H9 (cell line): ENCODE measurements at regions not wholly inside any gene's neighbourhood (a gene's known extent, or its start where the extent isn't known, plus 50 kb on each side); places are given as distances from the start of the nearest gene placed in this dataset.

Experiments used
- DNase-seq: peaks from one replicate; pipeline ENCODE4 v3.0.0-alpha.2; 2017
- H2AFZ ChIP-seq: one replicate; pipeline ENCODE4 v1.6.1; 2013; ENCODE audit warnings: mild to moderate bottlenecking, low read length, control low read depth, moderate library complexity
- H2AK5ac ChIP-seq: 2 replicates; pipeline ENCODE4 v1.6.1; 2013; ENCODE audit warnings: low read length, control low read depth, mixed read lengths; ENCODE audit not compliant: insufficient read length
- H2BK120ac ChIP-seq: one replicate; pipeline ENCODE4 v1.6.1; 2013; ENCODE audit warnings: low read depth, mild to moderate bottlenecking, low read length, control low read depth, inconsistent platforms; ENCODE audit not compliant: poor library complexity, severe bottlenecking
- H2BK12ac ChIP-seq: 2 replicates; pipeline ENCODE4 v1.6.1; 2013; ENCODE audit warnings: low read length, control low read depth, mixed read lengths, low read depth; ENCODE audit not compliant: insufficient read length
- H2BK15ac ChIP-seq: 2 replicates; pipeline ENCODE4 v1.6.1; 2013; ENCODE audit warnings: low read depth, low read length, control low read depth
- H2BK20ac ChIP-seq: one replicate; pipeline ENCODE4 v1.6.1; 2013; ENCODE audit warnings: low read depth, mild to moderate bottlenecking, low read length, control low read depth, inconsistent platforms; ENCODE audit not compliant: poor library complexity, severe bottlenecking
- H2BK5ac ChIP-seq: 2 replicates; pipeline ENCODE4 v1.6.1; 2013; ENCODE audit warnings: low read length, control low read depth, mixed read lengths; ENCODE audit not compliant: insufficient read length
- H3K14ac ChIP-seq: 2 replicates; pipeline ENCODE4 v1.6.1; 2013; ENCODE audit warnings: low read length, control low read depth; ENCODE audit not compliant: insufficient read depth
- H3K18ac ChIP-seq: 2 replicates; pipeline ENCODE4 v1.6.1; 2013; ENCODE audit warnings: low read depth, mild to moderate bottlenecking, mixed read lengths, low read length, control low read depth; ENCODE audit not compliant: insufficient read length
- H3K23ac ChIP-seq: 2 replicates; pipeline ENCODE4 v1.6.1; 2013; ENCODE audit warnings: low read length, control low read depth, mixed read lengths, low read depth; ENCODE audit not compliant: insufficient read length
- H3K23me2 ChIP-seq: 2 replicates; pipeline ENCODE4 v1.6.1; 2013; ENCODE audit warnings: low read depth, mild to moderate bottlenecking, mixed read lengths, low read length, control low read depth; ENCODE audit not compliant: insufficient read length, poor library complexity, severe bottlenecking
- H3K27ac ChIP-seq: 2 replicates; pipeline ENCODE4 v1.5.1; 2013; ENCODE audit warnings: low read length, control low read depth, mixed read lengths, low read depth; ENCODE audit not compliant: insufficient read length
- H3K27me3 ChIP-seq: 2 replicates; pipeline ENCODE4 v1.6.1; 2013; ENCODE audit warnings: low read length, control low read depth, inconsistent platforms; ENCODE audit not compliant: insufficient read depth
- H3K4ac ChIP-seq: 2 replicates; pipeline ENCODE4 v1.6.1; 2013; ENCODE audit warnings: low read depth, mild to moderate bottlenecking, control low read depth, inconsistent platforms, low read length, moderate library complexity
- H3K4me1 ChIP-seq: 2 replicates; pipeline ENCODE4 v1.6.1; 2013; ENCODE audit warnings: low read length, control low read depth, inconsistent platforms; ENCODE audit not compliant: insufficient read depth
- H3K4me2 ChIP-seq: 2 replicates; pipeline ENCODE4 v1.6.1; 2013; ENCODE audit warnings: low read length, control low read depth, mixed read lengths; ENCODE audit not compliant: insufficient read length, insufficient read depth
- H3K56ac ChIP-seq: 2 replicates; pipeline ENCODE4 v1.6.1; 2013; ENCODE audit warnings: low read depth, mild to moderate bottlenecking, mixed read lengths, low read length, control low read depth; ENCODE audit not compliant: insufficient read length
- H3K79me1 ChIP-seq: 2 replicates; pipeline ENCODE4 v1.6.1; 2013; ENCODE audit warnings: low read depth, mild to moderate bottlenecking, moderate library complexity, low read length, control low read depth, inconsistent platforms; ENCODE audit not compliant: insufficient read depth, poor library complexity, severe bottlenecking
- H3K79me2 ChIP-seq: 2 replicates; pipeline ENCODE4 v1.6.1; 2013; ENCODE audit warnings: low read length, control low read depth, inconsistent platforms; ENCODE audit not compliant: insufficient read depth
- H3K9ac ChIP-seq: 2 replicates; pipeline ENCODE4 v1.6.1; 2013; ENCODE audit warnings: low read length, control low read depth, mixed read lengths; ENCODE audit not compliant: insufficient read length; ENCODE audit errors: extremely low read depth
- H3K9me3 ChIP-seq: one replicate; pipeline ENCODE4 v1.6.1; 2013; ENCODE audit warnings: low read depth, low read length, inconsistent platforms; ENCODE audit not compliant: control insufficient read depth
- H3T11ph ChIP-seq: one replicate; pipeline ENCODE4 v1.6.1; 2013; ENCODE audit warnings: mild to moderate bottlenecking, low read length, control low read depth, inconsistent platforms
- H4K20me1 ChIP-seq: one replicate; pipeline ENCODE4 v1.6.1; 2013; ENCODE audit not compliant: control insufficient read depth, insufficient read length, insufficient read depth
- H4K5ac ChIP-seq: 2 replicates; pipeline ENCODE4 v1.6.1; 2013; ENCODE audit warnings: low read depth, mild to moderate bottlenecking, mixed read lengths, low read length, control low read depth; ENCODE audit not compliant: insufficient read length
- H4K8ac ChIP-seq: replicated peaks from 2 replicates; pipeline ENCODE4 v1.6.1; 2013; ENCODE audit warnings: low read length, control low read depth, mixed read lengths, low read depth; ENCODE audit not compliant: insufficient read length
- H4K91ac ChIP-seq: 2 replicates; pipeline ENCODE4 v1.6.1; 2013; ENCODE audit warnings: low read depth, mild to moderate bottlenecking, moderate library complexity, mixed read lengths, low read length, control low read depth; ENCODE audit not compliant: insufficient read length
- H3K27ac Mint-ChIP-seq, 3 experiments: 2 replicates in 2 of 3; 3 replicates in 1 of 3; pipeline ENCODE4 v1.8.0; 2020 to 2021; ENCODE audit warnings: mixed read lengths in 3 of 3, mild to moderate bottlenecking in 1 of 3, moderate library complexity in 1 of 3
- H3K27me3 Mint-ChIP-seq: 2 replicates; pipeline ENCODE4 v1.8.0; 2021; ENCODE audit warnings: low read depth, mild to moderate bottlenecking, moderate library complexity, mixed read lengths
- H3K36me3 Mint-ChIP-seq, 3 experiments: 2 replicates in 2 of 3; 3 replicates in 1 of 3; pipeline ENCODE4 v1.8.0; 2020 to 2021; ENCODE audit warnings: low read depth in 3 of 3, mixed read lengths in 3 of 3; ENCODE audit not compliant: insufficient read depth in 1 of 3
- H3K4me1 Mint-ChIP-seq, 2 experiments: 2 replicates each; pipeline ENCODE4 v1.8.0; 2020; ENCODE audit warnings: mixed read lengths in 2 of 2
- H3K4me3 Mint-ChIP-seq, 2 experiments: 2 replicates in 1 of 2; 3 replicates in 1 of 2; pipeline ENCODE4 v1.8.0; 2020 to 2021; ENCODE audit warnings: mild to moderate bottlenecking in 2 of 2, mixed read lengths in 2 of 2, moderate library complexity in 1 of 2
- H3K9me3 Mint-ChIP-seq, 2 experiments: 2 replicates in 1 of 2; 3 replicates in 1 of 2; pipeline ENCODE4 v1.8.0; 2020; ENCODE audit warnings: mild to moderate bottlenecking in 2 of 2, mixed read lengths in 2 of 2, moderate library complexity in 1 of 2
- TF ChIP-seq, protein P1 (sequence below): fragments of 200-600 bp; sonication (generic); conservative IDR thresholded peaks from 3 replicates; pipeline ENCODE4 v1.8.0; 2021; ENCODE audit warnings: antibody characterized with exemption, mild to moderate bottlenecking

- no peak overlapping the region for H2BK15ac ChIP-seq
- H3K27ac ChIP-seq: no peak overlapping the region
- no peak overlapping the region for H4K91ac ChIP-seq
- H3K79me2 ChIP-seq: no peaks in the 10 kb centered on the region
- Mint-ChIP-seq H3K27me3 (no peaks in the 10 kb centered on the region), H3K9me3 (no peaks in the 10 kb centered on the region), H3K36me3 (no peaks in the 10 kb centered on the region), H3K4me3 (no peak overlapping the region), H3K27ac (no peak overlapping the region), H3K4me1 (no peaks in the 10 kb centered on the region)
- no peaks in the 10 kb centered on the region for H3K4me1 ChIP-seq
- H3K9me3 ChIP-seq: no peaks in the 10 kb centered on the region
- no peak overlapping the region for H2BK120ac ChIP-seq
- no peaks in the 10 kb centered on the region for H3K79me1 ChIP-seq
- H3K14ac ChIP-seq: no peak overlapping the region
- no peak overlapping the region for H4K8ac ChIP-seq
- H4K20me1 ChIP-seq: no peaks in the 10 kb centered on the region
- DNase-seq: no peak
- no peak overlapping the region for H2BK5ac ChIP-seq
- H3K27me3 ChIP-seq: no peaks in the 10 kb centered on the region
- TF ChIP-seq, protein P1, sequence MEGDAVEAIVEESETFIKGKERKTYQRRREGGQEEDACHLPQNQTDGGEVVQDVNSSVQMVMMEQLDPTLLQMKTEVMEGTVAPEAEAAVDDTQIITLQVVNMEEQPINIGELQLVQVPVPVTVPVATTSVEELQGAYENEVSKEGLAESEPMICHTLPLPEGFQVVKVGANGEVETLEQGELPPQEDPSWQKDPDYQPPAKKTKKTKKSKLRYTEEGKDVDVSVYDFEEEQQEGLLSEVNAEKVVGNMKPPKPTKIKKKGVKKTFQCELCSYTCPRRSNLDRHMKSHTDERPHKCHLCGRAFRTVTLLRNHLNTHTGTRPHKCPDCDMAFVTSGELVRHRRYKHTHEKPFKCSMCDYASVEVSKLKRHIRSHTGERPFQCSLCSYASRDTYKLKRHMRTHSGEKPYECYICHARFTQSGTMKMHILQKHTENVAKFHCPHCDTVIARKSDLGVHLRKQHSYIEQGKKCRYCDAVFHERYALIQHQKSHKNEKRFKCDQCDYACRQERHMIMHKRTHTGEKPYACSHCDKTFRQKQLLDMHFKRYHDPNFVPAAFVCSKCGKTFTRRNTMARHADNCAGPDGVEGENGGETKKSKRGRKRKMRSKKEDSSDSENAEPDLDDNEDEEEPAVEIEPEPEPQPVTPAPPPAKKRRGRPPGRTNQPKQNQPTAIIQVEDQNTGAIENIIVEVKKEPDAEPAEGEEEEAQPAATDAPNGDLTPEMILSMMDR: no peak
- H3K9ac ChIP-seq: no peak overlapping the region
- no peak overlapping the region for H2AFZ ChIP-seq
- no peak overlapping the region for H3K4ac ChIP-seq
- H3K23ac ChIP-seq: no peak overlapping the region
- no peak overlapping the region for H3T11ph ChIP-seq
- H3K4me2 ChIP-seq: no peak overlapping the region
- H3K56ac ChIP-seq: no peak overlapping the region
- H3K23me2 ChIP-seq: no peaks in the 10 kb centered on the region
- no peak overlapping the region for H3K18ac ChIP-seq
- no peak overlapping the region for H2AK5ac ChIP-seq
- no peak overlapping the region for H4K5ac ChIP-seq
- no peak overlapping the region for H2BK12ac ChIP-seq
- no peak overlapping the region for H2BK20ac ChIP-seq
Measured at GRCh38 chr1:199173356-199173755, 534.5 kb downstream of the PTPRC start.
